Esophagus (tissue), 2 donors: ENCODE measurements at regions not wholly inside any gene's neighbourhood (a gene's known extent, or its start where the extent isn't known, plus 50 kb on each side); places are given as distances from the start of the nearest gene placed in this dataset.

Experiments
- H3K27ac ChIP-seq, 2 donors: one replicate each; pipeline ENCODE4 v1.5.1; 2013; ENCODE audit warnings: low read depth in 2 of 2, mild to moderate bottlenecking in 2 of 2, inconsistent platforms in 1 of 2, low read length in 1 of 2, moderate library complexity in 1 of 2
- H3K27me3 ChIP-seq, 2 donors: one replicate each; pipeline ENCODE4 v1.6.1; 2013; ENCODE audit warnings: low read length in 2 of 2, control low read depth in 1 of 2, mild to moderate bottlenecking in 1 of 2; ENCODE audit not compliant: insufficient read depth in 2 of 2, control insufficient read depth in 1 of 2
- H3K36me3 ChIP-seq, 2 donors: one replicate each; pipeline ENCODE4 v1.6.1; 2013; ENCODE audit warnings: low read length in 1 of 2; ENCODE audit not compliant: control insufficient read depth in 2 of 2, insufficient read depth in 2 of 2
- H3K4me1 ChIP-seq, 2 donors: one replicate each; pipeline ENCODE4 v1.6.1; 2013; ENCODE audit warnings: low read length in 1 of 2; ENCODE audit not compliant: control insufficient read depth in 2 of 2, insufficient read depth in 2 of 2
- H3K4me3 ChIP-seq, 2 donors: one replicate each; pipeline ENCODE4 v1.5.1; 2013; ENCODE audit warnings: low read length in 2 of 2, mild to moderate bottlenecking in 2 of 2, low read depth in 1 of 2, moderate library complexity in 1 of 2
- H3K9me3 ChIP-seq, 2 donors: one replicate each; pipeline ENCODE4 v1.6.1; 2013; ENCODE audit warnings: mild to moderate bottlenecking in 2 of 2, low read depth in 1 of 2, low read length in 1 of 2, moderate library complexity in 1 of 2; ENCODE audit not compliant: control insufficient read depth in 2 of 2, insufficient read depth in 1 of 2
- WGBS, 2 donors: extraction: QIAGEN DNeasy Blood & Tissue Kit; methylation state at CpG; one replicate each; pipeline ENCODE4 v1.1.7; 2013; 5-methylcytosine and 5-hydroxymethylcytosine counted together
- donor health status: healthy with polysubstance abuse.
- donor health status: Bipolar disorder and iron deficiency.

DNA sequence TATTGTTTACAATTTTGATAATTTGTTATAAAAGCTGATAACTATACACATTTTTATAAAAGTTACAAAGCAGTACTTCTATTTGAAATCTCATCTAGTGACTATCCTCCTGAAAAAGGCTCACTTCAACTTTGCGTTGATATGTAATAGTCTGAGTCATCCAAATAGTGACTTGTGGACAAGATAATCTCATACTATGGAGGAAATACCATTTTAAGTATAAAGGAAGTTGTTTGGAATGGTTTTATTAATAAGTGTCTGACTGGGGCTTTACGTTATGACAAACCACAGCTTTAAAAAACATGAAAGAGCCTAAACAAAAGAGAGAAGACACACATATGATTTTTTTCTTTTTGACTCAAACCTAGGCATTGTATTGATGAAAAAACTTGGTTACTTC is 272.3 kb upstream of the COL3A1 start:
- no peaks in the 10 kb centered on the region for H3K27me3 ChIP-seq
- H3K4me3 ChIP-seq = no peak overlapping the region
- WGBS, 2 donors = 54 to 57% methylated on average over 2 of the region's 2 CpGs
- no peaks in the 10 kb centered on the region for H3K9me3 ChIP-seq
- no peaks in the 10 kb centered on the region for H3K36me3 ChIP-seq
- no peaks in the 10 kb centered on the region for H3K4me1 ChIP-seq
- H3K27ac ChIP-seq = no peak overlapping the region

DNA sequence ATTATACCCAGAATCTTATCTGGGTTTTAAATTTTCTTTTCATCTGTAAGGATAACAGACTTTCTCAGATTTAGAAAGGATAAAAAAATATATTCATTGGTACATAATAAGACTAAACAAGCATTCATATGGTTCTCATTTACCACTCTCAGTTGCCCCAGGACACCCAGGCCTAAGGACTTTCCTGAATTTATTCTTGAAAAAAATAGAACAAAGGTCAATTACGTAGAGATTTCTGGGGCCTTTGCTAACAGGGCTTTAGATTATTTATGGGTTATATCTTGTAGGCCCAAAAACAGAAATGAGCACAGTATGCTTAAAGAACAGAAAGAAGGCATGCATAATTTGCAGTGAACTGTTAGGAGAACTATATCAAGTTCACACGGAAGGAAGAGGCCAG is 269.0 kb upstream of the COL3A1 start:
- H3K36me3 ChIP-seq = no peaks in the 10 kb centered on the region
- 80 to 91% methylated on average over 2 of the region's 2 CpGs for WGBS, 2 donors
- H3K27ac ChIP-seq = no peak overlapping the region
- no peaks in the 10 kb centered on the region for H3K4me1 ChIP-seq
- H3K27me3 ChIP-seq = no peaks in the 10 kb centered on the region
- no peaks in the 10 kb centered on the region for H3K9me3 ChIP-seq
- no peak overlapping the region for H3K4me3 ChIP-seq

DNA sequence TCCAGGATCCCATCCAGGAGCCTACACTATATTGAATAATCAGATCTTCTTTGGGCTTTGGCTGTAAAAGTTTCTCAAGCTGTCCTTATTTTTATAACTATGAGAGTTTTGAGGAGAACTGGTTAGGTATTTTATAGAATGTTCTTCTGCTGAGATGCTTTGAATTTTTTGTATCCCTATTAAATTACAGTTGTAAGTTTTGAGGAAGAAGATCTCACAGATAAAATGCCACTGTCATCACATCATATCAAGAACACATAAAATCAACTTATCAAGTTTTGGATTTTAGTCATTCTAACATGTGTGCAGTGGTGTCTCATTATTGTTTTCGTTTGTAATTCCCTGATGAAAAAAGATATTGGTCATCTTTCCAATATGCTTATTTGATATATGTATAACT is 260.2 kb upstream of the COL3A1 start:
- Histone ChIP-seq H3K36me3 (no peaks in the 10 kb centered on the region), H3K4me3 (no peak overlapping the region), H3K9me3 (no peaks in the 10 kb centered on the region), H3K27me3 (no peaks in the 10 kb centered on the region), H3K27ac (no peak overlapping the region), H3K4me1 (no peaks in the 10 kb centered on the region)
- WGBS, 2 donors = 78 to 84% methylated on average over 1 of the region's 1 CpG

DNA sequence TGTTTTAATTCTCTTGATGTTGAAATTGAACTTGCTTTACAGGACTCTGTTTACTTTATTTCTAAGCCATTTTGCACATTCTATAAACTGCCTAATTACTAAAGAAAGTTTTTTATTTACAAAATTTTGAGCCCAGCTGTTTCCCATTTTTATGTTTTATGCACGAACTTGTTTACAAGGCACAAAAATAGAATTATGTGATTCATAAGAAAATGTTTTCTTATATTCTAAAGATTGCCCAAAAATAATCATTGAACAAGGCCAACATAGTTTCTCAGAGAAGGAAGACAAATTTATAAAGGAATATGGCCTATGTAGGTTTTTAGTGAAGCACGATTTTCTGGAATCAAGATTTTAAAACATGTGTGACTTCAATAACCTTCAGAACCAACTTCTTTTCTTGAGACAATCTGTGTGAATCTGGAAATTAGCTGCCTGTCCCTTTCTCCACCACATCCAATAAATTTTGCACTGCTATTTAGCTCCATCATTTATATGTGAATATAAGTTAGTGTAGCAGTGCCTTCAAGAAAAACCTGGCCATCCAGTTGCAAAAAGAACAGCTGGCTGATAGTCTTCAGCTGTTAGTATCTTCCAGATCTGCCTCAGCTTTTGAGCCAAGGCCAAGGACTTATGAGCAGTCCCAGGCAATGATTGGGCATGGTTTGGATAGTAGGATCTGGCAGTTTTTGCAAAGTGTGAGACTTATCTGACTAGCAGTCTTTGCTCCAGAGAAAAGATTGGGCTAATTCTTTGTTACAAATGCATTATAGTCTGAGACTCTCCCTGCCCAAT is 253.2 kb upstream of the COL3A1 start:
- Histone ChIP-seq H3K4me1 (no peaks in the 10 kb centered on the region), H3K27ac (no peak overlapping the region), H3K36me3 (no peaks in the 10 kb centered on the region), H3K4me3 (no peak overlapping the region), H3K9me3 (no peaks in the 10 kb centered on the region), H3K27me3 (no peaks in the 10 kb centered on the region)
- 65 to 66% methylated on average over 2 of the region's 2 CpGs for WGBS, 2 donors

DNA sequence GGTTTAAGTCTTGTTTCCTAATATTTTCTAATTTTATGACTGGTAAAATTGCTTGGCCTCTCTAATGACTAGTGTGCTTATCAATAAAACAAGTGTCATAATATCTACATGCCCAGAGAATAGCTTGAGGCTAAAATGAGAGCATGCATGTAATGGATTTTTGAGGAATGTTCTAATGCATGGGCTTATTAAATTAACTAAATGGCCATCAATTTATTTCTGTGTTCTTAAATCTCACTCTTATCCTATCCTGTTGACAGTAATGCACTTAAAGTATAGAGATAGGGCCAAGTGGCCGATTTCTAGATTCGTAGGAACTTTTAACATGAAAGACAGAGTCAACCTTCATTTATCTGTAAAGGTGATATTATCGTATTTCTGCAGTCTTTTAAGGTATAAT is 252.4 kb upstream of the COL3A1 start:
- Histone ChIP-seq H3K36me3 (no peaks in the 10 kb centered on the region), H3K27me3 (no peaks in the 10 kb centered on the region), H3K4me1 (no peaks in the 10 kb centered on the region), H3K4me3 (no peak overlapping the region), H3K27ac (no peak overlapping the region), H3K9me3 (no peaks in the 10 kb centered on the region)
- WGBS, 2 donors = 73 to 78% methylated on average over 3 of the region's 3 CpGs

DNA sequence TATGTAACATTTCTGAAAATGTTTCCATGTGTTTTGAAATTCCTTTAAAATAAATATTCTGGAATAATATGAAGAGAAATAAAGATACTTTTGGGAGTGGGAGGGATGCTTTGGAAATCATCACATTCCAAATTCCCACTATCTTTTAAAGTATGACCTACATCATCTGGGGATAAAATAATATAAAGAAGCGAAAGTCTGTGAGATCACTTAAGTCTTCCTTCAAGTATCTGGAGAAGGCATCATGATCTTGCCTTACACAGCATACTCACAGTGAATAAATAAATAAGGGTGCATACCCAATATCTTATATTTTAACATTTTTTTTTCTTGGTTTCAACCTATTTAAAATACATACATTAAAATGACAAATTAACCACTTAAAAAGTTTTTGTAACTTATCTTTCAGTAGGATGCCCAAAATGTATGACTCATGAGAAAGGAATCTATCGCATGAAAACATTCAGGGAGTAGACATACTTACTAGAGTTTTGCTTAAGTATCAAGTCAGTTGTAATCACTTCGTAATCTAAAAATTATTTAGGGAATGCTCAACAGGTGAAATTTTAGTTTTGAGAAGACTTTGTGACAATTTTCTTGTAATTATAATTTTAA is 248.3 kb upstream of the COL3A1 start:
- no peak overlapping the region for H3K4me3 ChIP-seq
- no peaks in the 10 kb centered on the region for H3K4me1 ChIP-seq
- no peaks in the 10 kb centered on the region for H3K27me3 ChIP-seq
- H3K9me3 ChIP-seq = no peaks in the 10 kb centered on the region
- 55 to 68% methylated on average over 3 of the region's 3 CpGs for WGBS, 2 donors
- H3K36me3 ChIP-seq = no peaks in the 10 kb centered on the region
- no peak overlapping the region for H3K27ac ChIP-seq

DNA sequence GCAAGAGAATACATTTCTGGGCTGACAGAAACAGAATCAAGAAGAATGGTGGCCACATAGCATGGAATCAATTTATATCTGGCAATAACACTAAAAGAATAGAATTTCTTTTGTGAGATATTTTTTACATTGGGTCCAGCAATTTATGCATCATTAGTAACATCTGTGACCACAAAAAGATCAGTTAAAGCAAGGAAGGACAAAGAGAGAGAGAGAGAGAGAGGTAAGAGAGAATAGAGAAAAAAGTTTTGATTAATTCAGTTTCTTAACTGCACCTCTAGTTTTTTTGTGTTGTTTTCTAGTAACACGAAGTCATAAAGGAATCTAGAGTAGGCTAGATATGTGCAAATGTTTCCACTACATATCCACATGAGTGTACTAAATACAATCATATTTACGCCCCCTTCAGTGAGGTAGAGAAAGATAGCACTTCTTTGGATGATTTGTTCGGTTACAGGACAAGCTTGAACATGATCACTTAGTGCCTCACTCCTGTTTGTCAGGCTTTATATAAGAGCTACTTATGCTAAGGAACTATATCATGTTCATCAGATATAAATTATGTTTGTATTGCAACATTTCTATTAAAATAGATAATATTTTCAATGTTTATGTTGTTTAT is 247.4 kb upstream of the COL3A1 start:
- Histone ChIP-seq H3K36me3 (no peaks in the 10 kb centered on the region), H3K4me1 (no peaks in the 10 kb centered on the region), H3K27ac (no peak overlapping the region), H3K9me3 (no peaks in the 10 kb centered on the region), H3K4me3 (no peak overlapping the region), H3K27me3 (no peaks in the 10 kb centered on the region)
- 43 to 58% methylated on average over 3 of the region's 3 CpGs for WGBS, 2 donors

DNA sequence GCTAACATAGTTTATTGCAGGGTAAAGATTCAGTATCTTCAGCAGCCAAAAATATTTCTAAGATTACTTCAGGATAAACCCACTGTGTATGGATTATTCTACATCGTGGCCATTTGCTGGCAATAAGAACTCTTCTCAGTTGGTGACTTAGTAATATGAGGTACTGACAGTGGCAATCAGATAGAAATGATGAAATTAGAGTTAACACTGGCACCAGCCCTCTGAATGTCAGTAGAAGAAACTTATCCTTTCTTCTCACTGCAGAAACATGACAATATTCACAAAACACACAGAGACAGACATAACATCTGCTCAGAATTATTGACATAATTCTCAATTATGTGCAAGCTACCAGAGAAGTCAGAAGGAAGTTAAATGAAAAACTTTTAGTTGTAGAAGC is 246.3 kb upstream of the COL3A1 start:
- Histone ChIP-seq H3K9me3 (no peaks in the 10 kb centered on the region), H3K4me3 (no peak overlapping the region), H3K4me1 (no peaks in the 10 kb centered on the region), H3K27me3 (no peaks in the 10 kb centered on the region), H3K36me3 (no peaks in the 10 kb centered on the region), H3K27ac (no peak overlapping the region)
- 32% methylated on average over 1 of the region's 1 CpG for WGBS, 2 donors

DNA sequence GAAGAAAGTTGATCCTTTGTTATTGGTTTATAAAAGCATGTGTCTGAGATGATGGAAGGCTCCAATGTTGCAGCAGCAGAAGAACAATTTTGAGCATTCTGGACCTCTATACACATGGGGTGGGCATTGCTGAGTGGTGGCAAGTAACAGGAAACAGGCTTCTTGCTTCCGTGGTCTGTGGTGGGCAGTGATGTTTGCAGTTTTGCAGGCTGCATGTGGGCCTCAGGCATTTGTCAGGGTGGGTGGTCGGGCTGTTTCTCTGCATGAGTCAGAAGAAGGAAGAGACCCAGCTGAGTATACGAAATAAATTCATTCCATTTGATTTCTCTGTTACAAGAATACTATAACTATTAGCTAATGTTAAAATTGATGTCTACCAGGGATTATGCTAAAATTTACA is 239.5 kb upstream of the COL3A1 start:
- WGBS, 2 donors = 37 to 44% methylated on average over 3 of the region's 3 CpGs

DNA sequence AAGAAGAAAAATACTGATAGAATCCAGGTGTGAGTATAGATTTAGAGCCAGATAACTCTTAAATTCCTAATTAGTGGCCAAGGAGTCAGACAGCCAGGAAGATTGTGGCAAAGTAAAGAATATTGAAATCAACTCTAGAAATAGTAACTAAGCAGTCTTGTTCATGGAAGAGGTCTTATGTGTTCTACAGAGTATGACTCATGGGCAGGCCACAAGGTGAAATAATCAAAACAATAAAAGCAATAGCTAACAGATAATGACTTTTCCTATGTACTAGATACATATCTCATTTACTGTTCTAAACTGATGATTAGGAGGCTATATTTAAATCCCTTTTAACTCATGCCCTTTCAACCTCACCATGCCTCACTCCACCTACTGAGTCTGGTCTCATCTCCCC is 227.4 kb upstream of the COL3A1 start:
- Histone ChIP-seq H3K27me3 (no peaks in the 10 kb centered on the region), H3K36me3 (no peaks in the 10 kb centered on the region), H3K4me1 (no peaks in the 10 kb centered on the region), H3K4me3 (no peak overlapping the region), H3K9me3 (no peaks in the 10 kb centered on the region), H3K27ac (no peak overlapping the region)

More for the DNA sequence above, 239.5 kb upstream of the COL3A1 start:
- Histone ChIP-seq H3K36me3 (no peaks in the 10 kb centered on the region), H3K9me3 (no peaks in the 10 kb centered on the region), H3K4me1 (no peaks in the 10 kb centered on the region), H3K27ac (no peak overlapping the region), H3K4me3 (no peak overlapping the region), H3K27me3 (no peaks in the 10 kb centered on the region)
